ENCODE measurements at regions not wholly inside any gene's neighbourhood (a gene's known extent, or its start where the extent isn't known, plus 50 kb on each side); places are given as distances from the start of the nearest gene placed in this dataset.
A peak's percentile ranks its signal among the peaks of the same experiment; 100 is the strongest.

GRCh38 chr17:12599186-12599920 lies 66.3 kb upstream of the MYOCD start:
- H3K4me3 Mint-ChIP-seq: no peak overlapping the region
- no peak overlapping the region for H3K27ac Mint-ChIP-seq
- H3K9me3 Mint-ChIP-seq: no peaks in the 10 kb centered on the region
- TF ChIP-seq CTCF (IDR thresholded peaks at IDR 0.05): no peak
- peak; percentile 27 for DNase-seq
- H3K27me3 Mint-ChIP-seq (ENCODE audit: insufficient read depth): no peaks in the 10 kb centered on the region; the same call in none of the 2 replicates
- peaks cover 17% of the 10 kb centered on the region for H3K4me1 Mint-ChIP-seq (ENCODE audit: low read depth)
- no peaks in the 10 kb centered on the region for H3K36me3 Mint-ChIP-seq (ENCODE audit: low read depth)

GRCh38 chr17:12600349-12600748 lies 65.3 kb upstream of the MYOCD start:
- TF ChIP-seq CTCF (IDR thresholded peaks at IDR 0.05): no peak
- Mint-ChIP-seq H3K36me3 (ENCODE audit: low read depth) (no peaks in the 10 kb centered on the region), H3K27me3 (ENCODE audit: insufficient read depth) (no peaks in the 10 kb centered on the region; the same call in none of the 2 replicates), H3K27ac (no peak overlapping the region), H3K4me1 (ENCODE audit: low read depth) (peaks cover 24% of the 10 kb centered on the region), H3K4me3 (no peak overlapping the region), H3K9me3 (no peaks in the 10 kb centered on the region)
- DNase-seq: no peak

DNA sequence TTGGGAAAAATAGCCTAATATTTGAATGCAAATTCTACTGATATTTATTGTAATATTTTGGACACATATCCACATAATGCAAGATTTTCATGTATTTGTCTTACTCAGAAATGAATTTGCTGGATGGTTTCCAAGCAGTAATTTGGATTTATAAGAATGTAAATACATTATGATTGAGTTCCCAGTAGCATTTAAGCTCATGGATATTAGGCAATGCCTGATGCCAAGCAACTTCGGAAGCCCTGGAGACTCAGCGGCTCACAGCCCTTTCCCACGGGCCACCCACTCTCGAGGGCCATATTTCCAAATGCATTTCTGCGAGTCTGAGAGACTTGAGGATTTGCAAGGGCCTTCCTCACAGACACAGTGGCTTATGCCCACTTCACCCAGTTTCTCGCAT lies 62.1 kb upstream of the MYOCD start:
- no peak overlapping the region for H3K27ac Mint-ChIP-seq
- H3K27me3 Mint-ChIP-seq (ENCODE audit: insufficient read depth): peaks cover 2% of the 10 kb centered on the region
- TF ChIP-seq CTCF (IDR thresholded peaks at IDR 0.05): no peak
- no peak for DNase-seq
- H3K4me3 Mint-ChIP-seq: no peak overlapping the region
- H3K9me3 Mint-ChIP-seq: no peaks in the 10 kb centered on the region
- H3K4me1 Mint-ChIP-seq (ENCODE audit: low read depth): peaks cover 35% of the 10 kb centered on the region
- peaks cover 4% of the 10 kb centered on the region; the same call in 1 of the 2 replicates for H3K36me3 Mint-ChIP-seq (ENCODE audit: low read depth)

DNA sequence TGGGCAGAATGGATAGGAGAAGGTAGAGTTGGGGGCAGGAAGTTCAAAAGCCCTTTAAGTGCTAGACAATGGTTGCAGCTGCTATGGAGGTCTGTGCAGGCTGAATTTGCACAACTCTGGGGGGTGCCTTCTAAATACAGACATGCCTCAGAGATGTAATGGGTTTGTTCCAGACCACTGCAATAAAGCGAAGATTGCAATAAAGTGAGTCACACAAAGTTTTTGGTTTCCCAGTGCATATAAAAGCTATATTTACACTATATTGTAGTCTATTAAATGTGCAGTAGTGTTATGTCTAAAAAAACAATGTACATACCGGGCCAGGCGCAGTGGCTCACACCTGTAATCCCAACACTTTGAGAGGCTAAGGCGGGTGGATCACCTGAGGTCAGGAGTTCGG lies 60.5 kb upstream of the MYOCD start:
- H3K9me3 Mint-ChIP-seq: no peaks in the 10 kb centered on the region
- H3K27me3 Mint-ChIP-seq (ENCODE audit: insufficient read depth): peaks cover 5% of the 10 kb centered on the region
- no peak overlapping the region for H3K27ac Mint-ChIP-seq
- DNase-seq: peak; percentile 79
- TF ChIP-seq CTCF (IDR thresholded peaks at IDR 0.05): no peak
- peaks cover 20% of the 10 kb centered on the region for H3K4me1 Mint-ChIP-seq (ENCODE audit: low read depth)
- peak overlapping the region; percentile 3; the same call in 1 of the 2 replicates for H3K4me3 Mint-ChIP-seq
- H3K36me3 Mint-ChIP-seq (ENCODE audit: low read depth): peaks cover 4% of the 10 kb centered on the region; the same call in 1 of the 2 replicates

DNA sequence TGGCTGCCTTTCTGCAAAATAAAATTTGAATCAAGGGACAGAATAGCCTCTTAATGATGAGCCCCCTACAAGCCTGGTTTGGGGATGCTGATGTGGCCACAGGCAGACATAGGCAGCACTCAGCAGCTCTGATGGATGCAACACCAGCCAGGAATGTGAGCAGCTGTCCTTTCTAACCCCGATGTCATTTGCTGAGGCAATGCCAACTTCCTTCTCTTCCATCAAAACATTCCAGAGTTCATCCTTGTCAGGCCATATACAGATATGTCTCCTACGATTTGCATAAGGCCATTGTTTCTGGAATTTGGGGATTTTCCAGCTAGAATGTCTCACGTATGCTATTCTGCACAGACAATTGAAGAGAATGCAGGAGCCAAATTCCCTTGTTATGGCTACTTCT lies 52.1 kb upstream of the MYOCD start:
- Mint-ChIP-seq H3K4me1 (ENCODE audit: low read depth) (peaks cover 58% of the 10 kb centered on the region), H3K27ac (peak overlapping the region; percentile 68), H3K27me3 (ENCODE audit: insufficient read depth) (peaks cover 3% of the 10 kb centered on the region), H3K4me3 (peak overlapping the region; percentile 47; the same call in 1 of the 2 replicates), H3K9me3 (peaks cover 7% of the 10 kb centered on the region; the same call in 1 of the 2 replicates), H3K36me3 (ENCODE audit: low read depth) (peaks cover 18% of the 10 kb centered on the region)
- peak; percentile 79 for DNase-seq
- no peak for TF ChIP-seq CTCF (IDR thresholded peaks at IDR 0.05)
